K562 (cell line): ENCODE measurements at regions not wholly inside any gene's neighbourhood (a gene's known extent, or its start where the extent isn't known, plus 50 kb on each side); places are given as distances from the start of the nearest gene placed in this dataset.

Source experiments
- ATAC-seq: fragments of 200-7000 bp; cut with Tn5 transposase; 3 replicates; pipeline ENCODE4 v1.9.1; 2020; ENCODE audit warnings: moderate library complexity
- BruUV-seq: library from RNA; stranded (reverse); fragments of 400-500 nt; replicated peaks from 2 replicates; lab custom pipeline; 2021; lab: Mats Ljungman, UMichigan
- CTCF ChIA-PET: fragments of 300-600 bp; formaldehyde crosslinking; extraction: SDS; loops from one replicate; lab custom pipeline; 2021; ENCODE audit warnings: low intra/inter-chr PET ratio; lab: Yijun Ruan, JAX
- POLR2A ChIA-PET: fragments of 300-600, 350-650 bp; sonication (Branson Sonifier 250); formaldehyde crosslinking; extraction: SDS; loops from one replicate; lab custom pipeline; 2021; ENCODE audit warnings: antibody characterized with exemption, inconsistent platforms; lab: Yijun Ruan, JAX
- DNase-seq, 4 experiments: peaks; one replicate each; pipeline versions ENCODE4 v3.0.0 to v3.0.0-alpha.2; 2011 to 2018; ENCODE audit warnings: low spot score in 3 of 4, mixed read lengths in 3 of 4; ENCODE audit errors: extremely low read depth in 1 of 4
- FAIRE-seq: peaks from 2 replicates; lab custom pipeline; 2011; peaks lifted over from hg19 to GRCh38; lab: Jason Lieb, UNC
- H2AFZ ChIP-seq: 2 replicates; pipeline ENCODE4 v1.6.0; 2011; ENCODE audit warnings: low read depth, low read length, control low read depth, inconsistent platforms
- H3K27ac ChIP-seq: fragments of 200-600 bp; 3 replicates; pipeline ENCODE4 v1.8.0; 2011; ENCODE audit warnings: low read depth, mild to moderate bottlenecking, control low read depth, inconsistent platforms, low read length, moderate library complexity, mixed read lengths; ENCODE audit errors: extremely low read depth
- H3K27me3 ChIP-seq, 2 experiments: fragments of 300-600 bp in 1 of 2; 2 replicates in 1 of 2; 3 replicates in 1 of 2; pipeline versions ENCODE4 v1.6.0 to v1.8.0; 2011; ENCODE audit warnings: inconsistent platforms in 2 of 2, low read length in 2 of 2, mild to moderate bottlenecking in 1 of 2, mixed read lengths in 1 of 2, moderate library complexity in 1 of 2; ENCODE audit not compliant: control insufficient read depth in 2 of 2, insufficient read depth in 2 of 2
- H3K36me3 ChIP-seq: fragments of 300-600 bp; 3 replicates; pipeline ENCODE4 v1.8.0; 2011; ENCODE audit warnings: mild to moderate bottlenecking, low read length, inconsistent platforms; ENCODE audit not compliant: control insufficient read depth, insufficient read depth
- H3K4me1 ChIP-seq, 2 experiments: fragments of 200-600 bp in 1 of 2; replicated peaks in 1 of 2; 2 replicates in 1 of 2; 3 replicates in 1 of 2; pipeline versions ENCODE4 v1.5.1 to v1.8.0; 2011; ENCODE audit warnings: inconsistent platforms in 2 of 2, low read length in 2 of 2, mild to moderate bottlenecking in 1 of 2, mixed read lengths in 1 of 2, moderate library complexity in 1 of 2; ENCODE audit not compliant: control insufficient read depth in 2 of 2, insufficient read depth in 2 of 2
- H3K4me2 ChIP-seq: 2 replicates; pipeline ENCODE4 v1.6.1; 2011; ENCODE audit warnings: low read length, control low read depth, inconsistent platforms, mixed read lengths; ENCODE audit not compliant: insufficient read depth
- H3K4me3 ChIP-seq: fragments of 200-600 bp; sonication (generic), shearing (Covaris generic); 2 replicates; pipeline ENCODE4 v1.5.1; 2016; ENCODE audit warnings: control low read depth, inconsistent platforms
- H3K79me2 ChIP-seq: fragments of 200-600 bp; 3 replicates; pipeline ENCODE4 v1.8.0; 2011; ENCODE audit warnings: low read length, inconsistent platforms; ENCODE audit not compliant: control insufficient read depth, insufficient read depth
- H3K9ac ChIP-seq, 2 experiments: 2 replicates each; pipeline versions ENCODE4 v1.6.0 to v1.6.1; 2011; ENCODE audit warnings: low read depth in 2 of 2, low read length in 2 of 2, control low read depth in 1 of 2, inconsistent platforms in 1 of 2, mild to moderate bottlenecking in 1 of 2, mixed read lengths in 1 of 2; ENCODE audit not compliant: insufficient read depth in 1 of 2
- H3K9me1 ChIP-seq: one replicate; pipeline ENCODE4 v1.6.0; 2011; ENCODE audit warnings: inconsistent platforms, mild to moderate bottlenecking, low read length, moderate library complexity; ENCODE audit not compliant: control insufficient read depth, insufficient read depth
- H3K9me3 ChIP-seq: replicated peaks from 2 replicates; pipeline ENCODE4 v1.5.1; 2011; ENCODE audit warnings: low read depth, low read length, inconsistent platforms; ENCODE audit not compliant: control insufficient read depth, insufficient read depth
- H4K20me1 ChIP-seq: replicated peaks from 2 replicates; pipeline ENCODE4 v1.6.1; 2011; ENCODE audit warnings: low read length, inconsistent platforms, mixed read lengths; ENCODE audit not compliant: control insufficient read depth, insufficient read depth
- ARID1B ChIP-seq: fragments of 450-650 bp; IDR thresholded peaks from 2 replicates; pipeline ENCODE4 v1.6.1; 2016; ENCODE audit warnings: antibody characterized with exemption, mild to moderate bottlenecking, inconsistent platforms
- FOSL1 ChIP-seq: fragments of 200-800 bp; sonication (Bioruptor generic); conservative IDR thresholded peaks from 2 replicates; pipeline ENCODE4 v1.6.1; 2016; ENCODE audit warnings: missing genetic modification characterization, missing compliant biosample characterization
- FOXJ2 ChIP-seq: fragments of 200-800 bp; sonication (Bioruptor generic); IDR thresholded peaks from 2 replicates; pipeline ENCODE4 v1.6.1; 2016; ENCODE audit warnings: missing genetic modification characterization, missing compliant biosample characterization
- MEIS2 ChIP-seq: fragments of 450-650 bp; IDR thresholded peaks from 2 replicates; pipeline ENCODE4 v1.6.1; 2014; ENCODE audit warnings: mild to moderate bottlenecking; ENCODE audit not compliant: partially characterized antibody
- NCOR1 ChIP-seq: fragments of 450-650 bp; IDR thresholded peaks from 2 replicates; pipeline ENCODE4 v1.6.1; 2016; ENCODE audit warnings: mild to moderate bottlenecking, moderate library complexity
- SMARCA4 ChIP-seq: fragments of 450-650 bp; IDR thresholded peaks from 2 replicates; pipeline ENCODE4 v1.6.1; 2016
- SOX6 ChIP-seq: fragments of 450-650 bp; IDR thresholded peaks from 2 replicates; pipeline ENCODE4 v1.6.1; 2014; ENCODE audit warnings: mild to moderate bottlenecking
- TEAD1 ChIP-seq, 2 experiments: fragments of 450-650 bp in 1 of 2; sonication (generic) in 1 of 2; formaldehyde crosslinking; IDR thresholded peaks; 2 replicates each; pipeline versions ENCODE4 v1.4.0 to v1.8.0; 2020 to 2022; ENCODE audit warnings: mild to moderate bottlenecking in 2 of 2, missing genetic modification reagents in 1 of 2
- ZNF175 ChIP-seq: fragments of 200-800 bp; sonication (Bioruptor generic); IDR thresholded peaks from 2 replicates; pipeline ENCODE4 v1.6.1; 2016; ENCODE audit warnings: low read depth, mild to moderate bottlenecking, missing genetic modification characterization, missing compliant biosample characterization
- ZNF436 ChIP-seq: fragments of 250-450, 450-650 bp; sonication (Bioruptor Pico); formaldehyde crosslinking; IDR thresholded peaks from 2 replicates; pipeline ENCODE4 v1.7.0; 2020; ENCODE audit warnings: mild to moderate bottlenecking
- ZNF766 ChIP-seq: fragments of 200-800 bp; sonication (Bioruptor generic); conservative IDR thresholded peaks from 2 replicates; pipeline ENCODE4 v1.6.1; 2016; ENCODE audit warnings: missing genetic modification characterization, missing compliant biosample characterization
- WGBS: fragments of 100-300 bp; shearing (Covaris generic); methylation state at CpG from one replicate; pipeline ENCODE4 v1.1.6; 2016; ENCODE audit warnings: low coverage, mixed read lengths; ENCODE audit not compliant: insufficient coverage; ENCODE audit errors: missing lambda C conversion rate; 5-methylcytosine and 5-hydroxymethylcytosine counted together
- in situ Hi-C: fragments of 300-500 bp; cut with MboI; formaldehyde crosslinking; loops from 4 replicates; pipeline ENCODE4 v1.15.0; 2018; ENCODE audit warnings: inconsistent platforms, mixed read lengths
- intact Hi-C: fragments of 100-400 bp; cut with micrococcal nuclease; formaldehyde crosslinking; loops from 2 replicates; pipeline ENCODE4 v1.14.2; 2022
- TF ChIP-seq, protein P1 (sequence below), 2 experiments: IDR thresholded peaks in 1 of 2; conservative IDR thresholded peaks in 1 of 2; 2 replicates each; pipeline ENCODE4 v1.6.1; 2016; ENCODE audit warnings: low read depth in 2 of 2, mild to moderate bottlenecking in 1 of 2, missing compliant biosample characterization in 1 of 2, missing genetic modification characterization in 1 of 2, moderate library complexity in 1 of 2
- TF ChIP-seq, protein P2 (sequence below): fragments of 450-650 bp; formaldehyde crosslinking; IDR thresholded peaks from 2 replicates; pipeline ENCODE4 v1.4.0; 2022; ENCODE audit warnings: missing genetic modification characterization
- TF ChIP-seq, protein P3 (sequence below): fragments of 450-650 bp; IDR thresholded peaks from 2 replicates; pipeline ENCODE4 v1.6.1; 2017; ENCODE audit warnings: antibody characterized with exemption

DNA sequence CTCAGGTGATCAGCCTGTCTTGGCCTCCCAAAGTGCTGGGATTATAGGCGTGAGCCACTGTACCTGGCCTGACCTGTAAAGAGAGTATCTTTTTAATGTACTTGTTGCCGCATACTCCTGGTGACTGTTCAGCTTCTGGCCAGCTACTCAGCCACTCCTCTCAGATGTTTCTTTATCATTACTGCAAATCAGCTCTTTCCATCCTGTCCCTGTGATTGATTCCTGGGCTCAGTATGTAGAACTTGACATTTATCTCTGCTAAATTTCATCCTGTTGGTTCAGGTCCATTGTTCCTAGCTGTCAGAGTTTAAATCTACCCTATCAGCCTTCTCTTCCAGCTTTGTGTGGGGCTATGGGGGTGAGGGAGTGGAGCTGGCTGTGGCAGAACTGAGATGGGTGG, 211.5 kb upstream of the ASIC2 start (continued):
- TF ChIP-seq, protein P1, sequence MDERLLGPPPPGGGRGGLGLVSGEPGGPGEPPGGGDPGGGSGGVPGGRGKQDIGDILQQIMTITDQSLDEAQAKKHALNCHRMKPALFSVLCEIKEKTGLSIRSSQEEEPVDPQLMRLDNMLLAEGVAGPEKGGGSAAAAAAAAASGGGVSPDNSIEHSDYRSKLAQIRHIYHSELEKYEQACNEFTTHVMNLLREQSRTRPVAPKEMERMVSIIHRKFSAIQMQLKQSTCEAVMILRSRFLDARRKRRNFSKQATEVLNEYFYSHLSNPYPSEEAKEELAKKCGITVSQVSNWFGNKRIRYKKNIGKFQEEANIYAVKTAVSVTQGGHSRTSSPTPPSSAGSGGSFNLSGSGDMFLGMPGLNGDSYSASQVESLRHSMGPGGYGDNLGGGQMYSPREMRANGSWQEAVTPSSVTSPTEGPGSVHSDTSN (CRISPR knock-in tag; IDR thresholded peaks at IDR 0.05; ENCODE audit: low read depth) = no peak
- TF ChIP-seq, protein P1 (tag; conservative IDR thresholded peaks at IDR 0.05; ENCODE audit: low read depth) = peak; percentile 78
- no peak for TF ChIP-seq ZNF436 (CRISPR knock-in tag)
- TF ChIP-seq, protein P2, sequence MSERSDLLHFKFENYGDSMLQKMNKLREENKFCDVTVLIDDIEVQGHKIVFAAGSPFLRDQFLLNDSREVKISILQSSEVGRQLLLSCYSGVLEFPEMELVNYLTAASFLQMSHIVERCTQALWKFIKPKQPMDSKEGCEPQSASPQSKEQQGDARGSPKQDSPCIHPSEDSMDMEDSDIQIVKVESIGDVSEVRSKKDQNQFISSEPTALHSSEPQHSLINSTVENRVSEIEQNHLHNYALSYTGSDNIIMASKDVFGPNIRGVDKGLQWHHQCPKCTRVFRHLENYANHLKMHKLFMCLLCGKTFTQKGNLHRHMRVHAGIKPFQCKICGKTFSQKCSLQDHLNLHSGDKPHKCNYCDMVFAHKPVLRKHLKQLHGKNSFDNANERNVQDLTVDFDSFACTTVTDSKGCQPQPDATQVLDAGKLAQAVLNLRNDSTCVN (CRISPR knock-in tag) = no peak
- peak; percentile 47 for TF ChIP-seq MEIS2
- TF ChIP-seq, all 486 proteins: peak for 2

DNA sequence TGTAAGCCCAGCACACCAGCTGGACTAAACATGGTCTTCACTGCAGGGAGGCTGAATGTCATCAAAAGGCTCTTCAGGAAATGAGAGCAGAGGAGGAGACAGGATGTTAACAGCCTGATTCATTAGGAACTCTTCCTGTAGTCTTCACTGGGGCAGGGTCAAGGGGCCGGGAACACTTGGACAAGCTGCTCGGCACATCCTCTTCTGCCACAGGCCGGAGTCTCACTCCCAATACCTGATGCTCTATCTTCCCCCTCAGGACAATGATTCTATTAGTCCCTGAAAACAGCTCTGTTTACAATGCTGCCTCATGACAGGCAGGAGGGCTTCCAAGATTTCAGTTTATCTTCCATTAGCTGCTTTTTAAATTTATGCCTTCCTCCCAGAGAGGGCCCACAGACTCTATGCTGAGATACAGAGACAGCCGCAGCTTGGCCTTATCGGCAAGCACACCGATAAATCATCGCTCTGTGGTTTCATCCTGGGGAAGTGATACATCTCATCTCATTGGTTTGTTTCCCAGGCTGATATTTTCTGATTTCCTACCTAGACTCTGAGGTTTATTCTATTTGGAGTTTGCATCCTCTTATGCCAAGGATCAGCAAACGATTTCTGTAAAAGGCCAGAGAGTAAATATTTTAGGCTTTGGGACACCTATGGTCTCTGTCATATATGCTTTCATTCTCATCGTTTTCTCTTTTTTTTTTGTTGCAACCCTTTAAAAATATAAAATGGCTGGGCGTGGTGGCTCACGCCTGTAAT, 214.0 kb upstream of the ASIC2 start:
- WGBS = 2% methylated on average over 11 of the region's 11 CpGs
- Histone ChIP-seq H3K4me2 (no peak overlapping the region), H4K20me1 (no peaks in the 10 kb centered on the region), H3K9ac (no peak overlapping the region), H3K9me3 (no peaks in the 10 kb centered on the region), H3K36me3 (no peaks in the 10 kb centered on the region), H3K79me2 (no peaks in the 10 kb centered on the region), H2AFZ (no peak overlapping the region), H3K27ac (no peak overlapping the region), H3K4me3 (no peak overlapping the region), H3K9me1 (no peaks in the 10 kb centered on the region), H3K27me3 (peaks cover 6% of the 10 kb centered on the region in 2 experiments; a peak in 4 of 5 replicates), H3K4me1 (peaks cover 11 to 19% of the 10 kb centered on the region in 2 experiments; a peak in 3 of 5 replicates)
- ChIA-PET CTCF (no interaction called here), POLR2A (interaction anchor here (0.6 kb wide), 1 partner anchor 923 kb away, joined by 3 read pairs; no protein-coding TSS in a partner anchor)
- in situ Hi-C loops = no loop called here
- DNase-seq = peak; percentile 30 to 67 (median 42)
- ATAC-seq = peak; percentile 18; the same call in 2 of the 3 replicates
- intact Hi-C loops = no loop called here
- peak; percentile 79 for FAIRE-seq
- no TSS peak for BruUV-seq
- TF ChIP-seq, protein P3, sequence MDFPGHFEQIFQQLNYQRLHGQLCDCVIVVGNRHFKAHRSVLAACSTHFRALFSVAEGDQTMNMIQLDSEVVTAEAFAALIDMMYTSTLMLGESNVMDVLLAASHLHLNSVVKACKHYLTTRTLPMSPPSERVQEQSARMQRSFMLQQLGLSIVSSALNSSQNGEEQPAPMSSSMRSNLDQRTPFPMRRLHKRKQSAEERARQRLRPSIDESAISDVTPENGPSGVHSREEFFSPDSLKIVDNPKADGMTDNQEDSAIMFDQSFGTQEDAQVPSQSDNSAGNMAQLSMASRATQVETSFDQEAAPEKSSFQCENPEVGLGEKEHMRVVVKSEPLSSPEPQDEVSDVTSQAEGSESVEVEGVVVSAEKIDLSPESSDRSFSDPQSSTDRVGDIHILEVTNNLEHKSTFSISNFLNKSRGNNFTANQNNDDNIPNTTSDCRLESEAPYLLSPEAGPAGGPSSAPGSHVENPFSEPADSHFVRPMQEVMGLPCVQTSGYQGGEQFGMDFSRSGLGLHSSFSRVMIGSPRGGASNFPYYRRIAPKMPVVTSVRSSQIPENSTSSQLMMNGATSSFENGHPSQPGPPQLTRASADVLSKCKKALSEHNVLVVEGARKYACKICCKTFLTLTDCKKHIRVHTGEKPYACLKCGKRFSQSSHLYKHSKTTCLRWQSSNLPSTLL = no peak
- TF ChIP-seq NCOR1 = peak; percentile 65
- 0 out of 2 replicates have a peak, but pooled peaks have one; percentile 44 for TF ChIP-seq FOXJ2 (tag)
- TF ChIP-seq FOSL1 (tag) = peak; percentile 62
- TF ChIP-seq ZNF175 = peak; percentile 30; the same call in 1 of the 2 replicates
- peak in 1 of 2 experiments; percentile 73; a peak in 1 of 4 replicates for TF ChIP-seq TEAD1 (CRISPR knock-in tag; IDR thresholded peaks at IDR 0.05)
- TF ChIP-seq ZNF766 (CRISPR knock-in tag) = peak; percentile 95
- TF ChIP-seq SOX6 = peak; percentile 69
- TF ChIP-seq SMARCA4 = 0 out of 2 replicates have a peak, but pooled peaks have one; percentile 43
- TF ChIP-seq ARID1B = peak; percentile 76
